Immature natural killer cell (primary cell): ENCODE measurements at regions not wholly inside any gene's neighbourhood (a gene's known extent, or its start where the extent isn't known, plus 50 kb on each side); places are given as distances from the start of the nearest gene placed in this dataset.

Experiments used
- DNase-seq, 3 donors: peaks; one replicate each; pipeline ENCODE4 v3.0.0; 2022; ENCODE audit warnings: mixed read lengths in 1 of 3
- H3K27ac Mint-ChIP-seq, 6 donors: one replicate each; pipeline ENCODE4 v1.8.0; 2020; ENCODE audit warnings: mixed read lengths in 6 of 6, mild to moderate bottlenecking in 5 of 6, inconsistent platforms in 4 of 6, moderate library complexity in 3 of 6
- H3K27me3 Mint-ChIP-seq, 3 donors: one replicate each; pipeline ENCODE4 v1.8.0; 2020 to 2021; ENCODE audit warnings: low read depth in 3 of 3, mild to moderate bottlenecking in 3 of 3, mixed read lengths in 3 of 3, moderate library complexity in 3 of 3, inconsistent platforms in 1 of 3
- H3K36me3 Mint-ChIP-seq, 3 donors: one replicate each; pipeline ENCODE4 v1.8.0; 2020; ENCODE audit warnings: mixed read lengths in 3 of 3, inconsistent platforms in 2 of 3, mild to moderate bottlenecking in 2 of 3
- H3K4me1 Mint-ChIP-seq, 2 donors: one replicate each; pipeline ENCODE4 v1.8.0; 2020; ENCODE audit warnings: inconsistent platforms in 2 of 2, mild to moderate bottlenecking in 2 of 2, mixed read lengths in 2 of 2, moderate library complexity in 1 of 2
- H3K4me3 Mint-ChIP-seq, 5 donors: one replicate each; pipeline ENCODE4 v1.8.0; 2020; ENCODE audit warnings: mild to moderate bottlenecking in 5 of 5, mixed read lengths in 5 of 5, inconsistent platforms in 3 of 5, moderate library complexity in 3 of 5
- H3K9me3 Mint-ChIP-seq, 6 donors: one replicate each; pipeline ENCODE4 v1.8.0; 2020; ENCODE audit warnings: mild to moderate bottlenecking in 6 of 6, mixed read lengths in 6 of 6, inconsistent platforms in 4 of 6, moderate library complexity in 3 of 6

GRCh38 chr22:47301820-47302475 lies 539.5 kb downstream of the TBC1D22A start:
- Mint-ChIP-seq H3K9me3 (no peaks in the 10 kb centered on the region), H3K27me3 (peaks cover 0 to 3% (median 2%) of the 10 kb centered on the region in 3 donors), H3K4me1 (no peaks in the 10 kb centered on the region), H3K4me3 (no peak overlapping the region), H3K27ac (no peak overlapping the region), H3K36me3 (no peaks in the 10 kb centered on the region)
- no peak for DNase-seq

GRCh38 chr22:47300698-47301405 lies 538.4 kb downstream of the TBC1D22A start:
- no peak for DNase-seq
- H3K27ac Mint-ChIP-seq: no peak overlapping the region
- peaks cover 0 to 7% (median 3%) of the 10 kb centered on the region in 3 donors for H3K27me3 Mint-ChIP-seq
- no peaks in the 10 kb centered on the region for H3K9me3 Mint-ChIP-seq
- no peaks in the 10 kb centered on the region for H3K36me3 Mint-ChIP-seq
- H3K4me1 Mint-ChIP-seq: no peaks in the 10 kb centered on the region
- H3K4me3 Mint-ChIP-seq: no peak overlapping the region

- H3K27ac Mint-ChIP-seq: no peak overlapping the region
- peaks cover 0 to 7% (median 3%) of the 10 kb centered on the region in 3 donors for H3K27me3 Mint-ChIP-seq
These were observed 537.6 kb downstream of the TBC1D22A start for GRCh38 chr22:47299863-47300697.

GRCh38 chr22:47299211-47299862 lies 536.9 kb downstream of the TBC1D22A start:
- Mint-ChIP-seq H3K9me3 (no peaks in the 10 kb centered on the region), H3K27ac (no peak overlapping the region), H3K36me3 (no peaks in the 10 kb centered on the region), H3K27me3 (peaks cover 0 to 11% (median 3%) of the 10 kb centered on the region in 3 donors), H3K4me1 (no peaks in the 10 kb centered on the region), H3K4me3 (no peak overlapping the region)
- DNase-seq: no peak

More at GRCh38 chr22:47299863-47300697, 537.6 kb downstream of the TBC1D22A start:
- Mint-ChIP-seq H3K36me3 (no peaks in the 10 kb centered on the region), H3K4me1 (no peaks in the 10 kb centered on the region), H3K4me3 (no peak overlapping the region), H3K9me3 (no peaks in the 10 kb centered on the region)
- no peak for DNase-seq

GRCh38 chr22:47298017-47298785 lies 535.8 kb downstream of the TBC1D22A start:
- Mint-ChIP-seq H3K27ac (no peak overlapping the region), H3K27me3 (peaks cover 0 to 11% (median 3%) of the 10 kb centered on the region in 3 donors), H3K36me3 (no peaks in the 10 kb centered on the region), H3K4me1 (no peaks in the 10 kb centered on the region), H3K9me3 (no peaks in the 10 kb centered on the region), H3K4me3 (no peak overlapping the region)
- DNase-seq: no peak

GRCh38 chr22:47297261-47298016 lies 535.0 kb downstream of the TBC1D22A start:
- Mint-ChIP-seq H3K36me3 (no peaks in the 10 kb centered on the region), H3K4me1 (no peaks in the 10 kb centered on the region), H3K27ac (no peak overlapping the region), H3K9me3 (no peaks in the 10 kb centered on the region), H3K4me3 (no peak overlapping the region), H3K27me3 (peaks cover 0 to 11% (median 3%) of the 10 kb centered on the region in 3 donors)
- no peak for DNase-seq

- Mint-ChIP-seq H3K4me1 (no peaks in the 10 kb centered on the region), H3K27ac (no peak overlapping the region), H3K27me3 (peaks cover 0 to 11% (median 1%) of the 10 kb centered on the region in 3 donors), H3K36me3 (no peaks in the 10 kb centered on the region), H3K9me3 (no peaks in the 10 kb centered on the region), H3K4me3 (no peak overlapping the region)
- no peak for DNase-seq
These were observed 534.2 kb downstream of the TBC1D22A start for GRCh38 chr22:47296405-47297260.

GRCh38 chr22:47295982-47296381 lies 533.5 kb downstream of the TBC1D22A start:
- no peaks in the 10 kb centered on the region for H3K36me3 Mint-ChIP-seq
- DNase-seq: no peak
- no peaks in the 10 kb centered on the region for H3K4me1 Mint-ChIP-seq
- peaks cover 0 to 11% (median 1%) of the 10 kb centered on the region in 3 donors for H3K27me3 Mint-ChIP-seq
- H3K27ac Mint-ChIP-seq: no peak overlapping the region
- no peaks in the 10 kb centered on the region for H3K9me3 Mint-ChIP-seq
- no peak overlapping the region for H3K4me3 Mint-ChIP-seq

GRCh38 chr22:47295226-47295901 lies 532.9 kb downstream of the TBC1D22A start:
- Mint-ChIP-seq H3K4me3 (no peak overlapping the region), H3K4me1 (no peaks in the 10 kb centered on the region), H3K27me3 (peaks cover 0 to 11% (median 1%) of the 10 kb centered on the region in 3 donors), H3K36me3 (no peaks in the 10 kb centered on the region), H3K9me3 (no peaks in the 10 kb centered on the region), H3K27ac (no peak overlapping the region)
- DNase-seq: no peak

GRCh38 chr22:47294576-47294975 lies 532.1 kb downstream of the TBC1D22A start:
- H3K4me1 Mint-ChIP-seq: no peaks in the 10 kb centered on the region
- no peaks in the 10 kb centered on the region for H3K9me3 Mint-ChIP-seq
- no peak overlapping the region for H3K4me3 Mint-ChIP-seq
- H3K36me3 Mint-ChIP-seq: no peaks in the 10 kb centered on the region
- no peak for DNase-seq
- H3K27me3 Mint-ChIP-seq: peaks cover 0 to 9% (median 1%) of the 10 kb centered on the region in 3 donors
- no peak overlapping the region for H3K27ac Mint-ChIP-seq

- DNase-seq: no peak
- Mint-ChIP-seq H3K36me3 (no peaks in the 10 kb centered on the region), H3K9me3 (no peaks in the 10 kb centered on the region), H3K27ac (no peak overlapping the region), H3K27me3 (peaks cover 0 to 9% (median 1%) of the 10 kb centered on the region in 3 donors), H3K4me3 (no peak overlapping the region), H3K4me1 (no peaks in the 10 kb centered on the region)
These were observed 531.7 kb downstream of the TBC1D22A start for GRCh38 chr22:47294222-47294532.
